GM21528 (cell line): ENCODE measurements at regions not wholly inside any gene's neighbourhood (a gene's known extent, or its start where the extent isn't known, plus 50 kb on each side); places are given as distances from the start of the nearest gene placed in this dataset.
"Not testable (repeated sequence)": the region's sequence is repeated elsewhere in the genome, so short reads cannot be mapped to it uniquely, and the experiment has no call there.

ENCODE experiments used
- ATAC-seq: cut with Tn5 transposase; IDR thresholded peaks from one replicate; pipeline ENCODE4 v1.9.1; 2021; ENCODE audit warnings: mild to moderate bottlenecking, moderate library complexity; ENCODE audit not compliant: unreplicated experiment, low FRiP score

DNA sequence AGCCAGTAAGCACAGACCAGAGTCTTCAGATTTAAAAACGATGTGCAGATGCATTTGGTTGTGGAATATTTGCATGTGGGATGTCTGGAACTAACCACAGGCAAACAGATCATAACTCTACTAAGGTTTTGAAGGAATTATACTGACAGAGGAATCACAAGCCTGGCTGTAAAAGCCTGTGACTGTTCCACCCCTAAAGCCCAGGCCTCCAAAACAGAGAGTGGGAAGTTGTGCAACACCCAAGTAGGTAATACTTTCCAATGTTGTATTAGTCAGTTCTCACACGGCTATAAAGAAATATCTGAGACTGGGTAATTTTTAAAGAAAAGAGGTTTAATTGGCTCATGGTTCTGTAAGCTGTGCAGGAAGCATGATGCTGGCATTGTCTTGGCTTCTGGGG is 68.1 kb upstream of the DCD start:
- ATAC-seq = no peak

- ATAC-seq = not testable (repeated sequence)
Measured at GRCh38 chr12:54713876-54714275, 65.7 kb upstream of the DCD start.

GRCh38 chr12:54711669-54712068 is 63.5 kb upstream of the DCD start:
- ATAC-seq = no peak

DNA sequence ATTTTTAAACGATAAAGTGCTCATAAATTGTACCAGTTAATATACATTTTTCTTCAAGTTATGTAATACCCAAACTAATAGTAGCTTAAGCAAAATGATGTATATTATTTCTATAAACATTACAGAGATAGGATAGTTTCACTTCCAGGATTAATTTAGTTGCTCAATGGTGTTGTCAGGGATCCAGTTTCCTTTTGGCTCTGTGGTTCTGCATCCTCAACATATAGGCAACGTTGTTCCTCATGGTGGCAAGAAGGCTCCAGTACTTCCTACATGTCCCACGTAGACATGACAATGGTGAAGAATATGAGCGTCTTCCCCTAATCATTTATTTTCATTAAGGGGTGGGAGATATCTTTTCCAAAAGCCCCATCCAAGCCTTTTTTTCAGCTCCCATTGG is 60.7 kb upstream of the DCD start:
- no peak for ATAC-seq

GRCh38 chr12:54704202-54704601 is 56.0 kb upstream of the DCD start:
- ATAC-seq = no peak

DNA sequence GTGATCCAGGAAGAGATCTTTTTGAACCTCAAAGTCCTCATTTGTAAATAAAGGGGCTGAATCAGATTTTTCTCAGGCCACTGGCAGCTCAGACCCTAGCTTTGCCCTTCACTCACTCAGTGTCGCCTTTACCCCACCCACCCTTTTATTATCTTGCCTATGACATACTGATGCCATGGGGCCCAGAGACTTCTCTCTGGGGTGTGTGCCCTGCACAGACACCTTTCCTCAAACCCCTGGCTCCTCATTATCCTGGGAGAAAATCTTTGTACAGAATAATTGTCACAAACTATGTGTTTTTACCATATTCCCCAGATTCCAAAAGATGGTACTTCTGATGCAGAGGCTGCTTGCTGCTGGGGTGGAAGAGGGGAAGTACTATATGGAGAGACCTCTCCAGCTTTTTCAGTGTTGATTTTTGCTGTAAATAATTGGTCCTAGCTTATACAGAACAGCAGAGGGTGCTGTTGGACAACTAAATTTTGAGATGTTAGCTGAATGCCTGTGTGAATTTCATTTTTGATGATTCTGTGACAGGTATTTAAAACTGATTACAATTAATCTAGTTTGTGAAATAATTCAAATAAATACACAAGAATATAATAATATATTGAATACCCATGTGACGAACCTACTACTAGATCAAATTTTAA is 53.9 kb upstream of the DCD start:
- ATAC-seq = peak; percentile 60

- ATAC-seq = no peak
Measured at GRCh38 chr12:54700849-54701248, 52.7 kb upstream of the DCD start.

GRCh38 chr12:54700301-54700700 is 52.1 kb upstream of the DCD start:
- ATAC-seq = no peak
